H1 (cell line): ENCODE measurements at regions not wholly inside any gene's neighbourhood (a gene's known extent, or its start where the extent isn't known, plus 50 kb on each side); places are given as distances from the start of the nearest gene placed in this dataset.

Experiments
- EGR1 ChIP-seq: IDR thresholded peaks from 2 replicates; pipeline ENCODE4 v1.6.1; 2011; ENCODE audit warnings: low read depth, low read length, borderline replicate concordance
- EP300 ChIP-seq, 2 experiments: IDR thresholded peaks; 1 replicate in 1 of 2; 2 replicates in 1 of 2; pipeline ENCODE4 v1.6.1; 2011 to 2012; ENCODE audit warnings: low read depth in 2 of 2, low read length in 2 of 2, mild to moderate bottlenecking in 2 of 2, borderline replicate concordance in 1 of 2, inconsistent platforms in 1 of 2, moderate library complexity in 1 of 2
- POLR2A ChIP-seq, 2 experiments: IDR thresholded peaks; 1 replicate in 1 of 2; 2 replicates in 1 of 2; pipeline ENCODE4 v1.6.1; 2011; ENCODE audit warnings: low read depth in 2 of 2, low read length in 2 of 2, mild to moderate bottlenecking in 2 of 2; ENCODE audit errors: control extremely low read depth in 1 of 2
- RFX5 ChIP-seq: IDR thresholded peaks from 2 replicates; pipeline ENCODE4 v1.6.1; 2011; ENCODE audit warnings: low read depth, low read length, improper control_type of control experiment, borderline replicate concordance
- RXRA ChIP-seq: IDR thresholded peaks from 2 replicates; pipeline ENCODE4 v1.6.1; 2011; ENCODE audit warnings: low read depth, mild to moderate bottlenecking, low read length, moderate library complexity; ENCODE audit not compliant: insufficient read depth
- TBP ChIP-seq: IDR thresholded peaks from 2 replicates; pipeline ENCODE4 v1.6.1; 2011; ENCODE audit warnings: low read depth, low read length, improper control_type of control experiment

DNA sequence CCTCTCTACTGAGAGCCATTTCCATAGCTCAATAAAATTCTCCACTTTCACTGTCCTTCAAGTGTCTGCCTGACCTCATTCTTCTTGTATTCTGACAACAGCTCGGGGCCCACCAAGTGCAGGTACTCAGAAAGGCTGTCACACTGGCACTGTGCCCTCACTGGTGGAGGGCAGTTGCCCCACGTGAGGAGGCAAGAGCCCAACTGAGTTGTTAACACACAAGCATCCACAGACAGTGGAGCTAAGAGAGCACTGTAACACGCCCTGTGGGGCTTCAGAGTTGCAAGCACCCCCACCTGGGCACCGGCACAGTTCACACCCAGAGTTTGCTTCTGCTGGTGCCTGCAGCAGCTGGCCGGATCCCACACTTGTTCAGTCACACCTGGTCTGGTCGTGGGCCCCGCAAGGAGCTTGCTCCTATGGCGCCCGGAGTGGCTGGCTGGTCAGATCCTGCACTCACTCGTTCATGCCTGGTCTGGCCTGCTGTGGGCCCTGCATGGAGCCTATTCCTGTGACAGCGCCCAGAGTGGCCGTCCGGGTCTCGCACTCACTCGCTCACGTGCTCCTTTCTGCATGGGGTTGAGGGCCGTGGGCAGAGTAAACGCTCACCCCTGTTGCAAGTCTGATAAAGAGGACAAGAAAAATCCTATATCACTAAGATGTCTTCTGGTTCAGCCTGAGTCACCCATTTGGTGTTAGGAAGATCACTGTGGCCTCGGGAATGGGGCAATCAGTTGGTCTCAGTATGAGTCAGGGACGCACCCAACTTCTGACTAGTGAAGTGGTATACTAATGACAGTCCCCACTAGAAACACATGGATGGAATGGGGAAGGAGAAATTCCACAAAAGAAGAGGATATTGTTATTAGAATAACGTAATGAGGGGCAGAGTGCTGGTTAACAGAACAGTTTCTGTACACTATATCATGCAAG, 87.0 kb upstream of the CCNH start:
- TF ChIP-seq EGR1 (no peak), POLR2A (IDR thresholded peaks at IDR 0.05; ENCODE audit: control extremely low read depth in 1 of 2, low read depth in 2 of 2, low read length in 2 of 2) (no peak), EP300 (IDR thresholded peaks at IDR 0.05; ENCODE audit: borderline replicate concordance in 1 of 2, low read depth in 2 of 2, low read length in 2 of 2) (no peak), TBP (no peak), RFX5 (no peak), RXRA (no peak)
